Panc1 (cell line): ENCODE measurements at regions not wholly inside any gene's neighbourhood (a gene's known extent, or its start where the extent isn't known, plus 50 kb on each side); places are given as distances from the start of the nearest gene placed in this dataset.

Source experiments
- CTCF ChIP-seq: fragments of 450-650 bp; IDR thresholded peaks from 2 replicates; pipeline ENCODE4 v1.5.1; 2017; ENCODE audit warnings: mild to moderate bottlenecking
- POLR2AphosphoS5 ChIP-seq: IDR thresholded peaks from 2 replicates; pipeline ENCODE4 v1.6.1; 2012; ENCODE audit warnings: mild to moderate bottlenecking, low read depth, low read length, moderate library complexity

GRCh38 chr1:62946511-62946910 lies 162.6 kb downstream of the ATG4C start:
- TF ChIP-seq POLR2AphosphoS5 = no peak
- no peak for TF ChIP-seq CTCF
